GM23338 (cell line): ENCODE measurements at regions not wholly inside any gene's neighbourhood (a gene's known extent, or its start where the extent isn't known, plus 50 kb on each side); places are given as distances from the start of the nearest gene placed in this dataset.

Source experiments
- ATAC-seq: fragments of 200-7000 bp; cut with Tn5 transposase; 3 replicates; pipeline ENCODE4 v1.9.1; 2020
- DNase-seq: peaks from one replicate; pipeline ENCODE4 v3.0.0-alpha.2; 2015; ENCODE audit warnings: low spot score
- H2AFZ ChIP-seq: fragments of 200-600 bp; sonication (generic); 2 replicates; pipeline ENCODE4 v1.8.0; 2016; ENCODE audit warnings: antibody characterized with exemption, mild to moderate bottlenecking, moderate library complexity
- H3F3A ChIP-seq: fragments of 200-600 bp; sonication (generic); replicated peaks from 2 replicates; pipeline ENCODE4 v1.8.0; 2017; ENCODE audit warnings: antibody characterized with exemption, mixed run types, low read depth
- H3K27ac ChIP-seq: fragments of 200-600 bp; sonication (generic); 2 replicates; pipeline ENCODE4 v1.6.1; 2016; ENCODE audit warnings: low read depth
- H3K27me3 ChIP-seq: fragments of 200-600 bp; sonication (generic); 2 replicates; pipeline ENCODE4 v1.8.0; 2016; ENCODE audit warnings: mild to moderate bottlenecking, mixed run types, moderate library complexity; ENCODE audit not compliant: insufficient read depth
- H3K36me3 ChIP-seq: fragments of 200-600 bp; sonication (generic); 2 replicates; pipeline ENCODE4 v1.8.0; 2016; ENCODE audit warnings: mild to moderate bottlenecking; ENCODE audit not compliant: insufficient read depth
- H3K4me1 ChIP-seq: fragments of 200-600 bp; sonication (generic); 2 replicates; pipeline ENCODE4 v1.8.0; 2016; ENCODE audit warnings: mild to moderate bottlenecking, moderate library complexity; ENCODE audit not compliant: insufficient read depth
- H3K4me2 ChIP-seq: fragments of 200-600 bp; sonication (generic); 2 replicates; pipeline ENCODE4 v1.7.1; 2017; ENCODE audit warnings: mixed run types
- H3K4me3 ChIP-seq: fragments of 200-600 bp; sonication (generic); 2 replicates; pipeline ENCODE4 v1.6.1; 2016; ENCODE audit warnings: mixed run types
- H3K79me2 ChIP-seq: fragments of 200-600 bp; sonication (generic); replicated peaks from 2 replicates; pipeline ENCODE4 v1.8.0; 2017; ENCODE audit warnings: mild to moderate bottlenecking; ENCODE audit not compliant: insufficient read depth
- H3K9me2 ChIP-seq: fragments of 200-600 bp; sonication (generic); 2 replicates; pipeline ENCODE4 v1.8.0; 2017; ENCODE audit not compliant: insufficient read depth
- H4K20me1 ChIP-seq: fragments of 200-600 bp; sonication (generic); replicated peaks from 2 replicates; pipeline ENCODE4 v1.8.0; 2017; ENCODE audit warnings: mild to moderate bottlenecking; ENCODE audit not compliant: insufficient read depth
- H3K27ac Mint-ChIP-seq: 2 replicates; pipeline ENCODE4 v1.8.0; 2020; ENCODE audit warnings: inconsistent platforms, mild to moderate bottlenecking, moderate library complexity, mixed read lengths
- H3K27me3 Mint-ChIP-seq: 3 replicates; pipeline ENCODE4 v1.8.0; 2022; ENCODE audit warnings: low read depth, mild to moderate bottlenecking, moderate library complexity, mixed read lengths, inconsistent platforms; ENCODE audit not compliant: insufficient read depth, poor library complexity
- H3K36me3 Mint-ChIP-seq: 3 replicates; pipeline ENCODE4 v1.8.0; 2021; ENCODE audit warnings: low read depth, mild to moderate bottlenecking, inconsistent platforms, moderate library complexity, mixed read lengths
- H3K4me1 Mint-ChIP-seq: 3 replicates; pipeline ENCODE4 v1.8.0; 2020; ENCODE audit warnings: mild to moderate bottlenecking, inconsistent platforms, mixed read lengths
- H3K4me3 Mint-ChIP-seq: 3 replicates; pipeline ENCODE4 v1.8.0; 2021; ENCODE audit warnings: moderate library complexity, mild to moderate bottlenecking, inconsistent platforms, mixed read lengths
- H3K9me3 Mint-ChIP-seq: 3 replicates; pipeline ENCODE4 v1.8.0; 2020; ENCODE audit warnings: moderate library complexity, mild to moderate bottlenecking, inconsistent platforms, mixed read lengths
- EZH2phosphoT487 ChIP-seq: fragments of 200-600 bp; sonication (generic); IDR thresholded peaks from one replicate; pipeline ENCODE4 v1.8.1; 2018; ENCODE audit warnings: antibody characterized with exemption; ENCODE audit not compliant: unreplicated experiment
- REST ChIP-seq: IDR thresholded peaks from one replicate; pipeline ENCODE4 v1.6.1; 2018; ENCODE audit warnings: antibody characterized with exemption; ENCODE audit not compliant: unreplicated experiment
- STAT1 ChIP-seq: IDR thresholded peaks from one replicate; pipeline ENCODE4 v1.6.1; 2016; ENCODE audit warnings: antibody characterized with exemption; ENCODE audit not compliant: unreplicated experiment
- ZNF114 ChIP-seq: fragments of 250-450 bp; sonication (Bioruptor Pico); IDR thresholded peaks from 2 replicates; pipeline ENCODE4 v1.5.0; 2020; ENCODE audit warnings: mild to moderate bottlenecking, moderate library complexity
- ZNF462 ChIP-seq: fragments of 250-450 bp; sonication (Bioruptor Pico); IDR thresholded peaks from 2 replicates; pipeline ENCODE4 v1.5.0; 2020; ENCODE audit warnings: mild to moderate bottlenecking, moderate library complexity

- TF ChIP-seq ZNF462 (CRISPR knock-in tag) (no peak), REST (no peak), ZNF114 (CRISPR knock-in tag) (no peak)
Observed at GRCh38 chr20:22939181-22939580, 95.9 kb upstream of the SSTR4 start (continued).

- Histone ChIP-seq H3K9me2 (0 out of 2 replicates have a peak, but pooled peaks cover 5% of the 10 kb centered on the region), H3K4me3 (no peak overlapping the region), H4K20me1 (no peaks in the 10 kb centered on the region), H3K36me3 (no peaks in the 10 kb centered on the region), H3K4me2 (no peak overlapping the region), H3F3A (no peaks in the 10 kb centered on the region), H3K4me1 (no peaks in the 10 kb centered on the region), H3K79me2 (no peaks in the 10 kb centered on the region), H3K27me3 (no peaks in the 10 kb centered on the region), H3K27ac (no peak overlapping the region), H2AFZ (no peak overlapping the region)
- DNase-seq (no peak), ATAC-seq (no peak)
- Mint-ChIP-seq H3K36me3 (no peaks in the 10 kb centered on the region), H3K4me3 (no peak overlapping the region), H3K9me3 (no peaks in the 10 kb centered on the region), H3K4me1 (peaks cover 3% of the 10 kb centered on the region; the same call in 2 of the 3 replicates), H3K27me3 (peaks cover 5% of the 10 kb centered on the region), H3K27ac (no peak overlapping the region)
- TF ChIP-seq STAT1, result no peak
- TF ChIP-seq REST, result no peak
- TF ChIP-seq EZH2phosphoT487, result no peak
Observed at GRCh38 chr20:22940350-22940749, 94.8 kb upstream of the SSTR4 start.
